ENCODE measurements at regions not wholly inside any gene's neighbourhood (a gene's known extent, or its start where the extent isn't known, plus 50 kb on each side); places are given as distances from the start of the nearest gene placed in this dataset.

- no peak for ATAC-seq
- intact Hi-C loops (cut with DNase I, micrococcal nuclease): no loop called here
Measured at GRCh38 chr7:19464241-19464640, 244.6 kb downstream of the POLR1F start.

GRCh38 chr7:19463581-19463980 lies 245.3 kb downstream of the POLR1F start:
- Histone ChIP-seq H3K4me3 (no peak overlapping the region), H3K36me3 (ENCODE audit: low read depth) (no peaks in the 10 kb centered on the region), H3K4me1 (ENCODE audit: low read depth) (no peaks in the 10 kb centered on the region), H3K9me3 (peaks cover 4% of the 10 kb centered on the region)
- no peak for TF ChIP-seq CTCF (IDR thresholded peaks at IDR 0.05)
- intact Hi-C loops (cut with DNase I, micrococcal nuclease): no loop called here
- ATAC-seq (no peak), DNase-seq (no peak)

More at GRCh38 chr7:19464241-19464640, 244.6 kb downstream of the POLR1F start:
- no peak overlapping the region for H3K4me3 ChIP-seq
- no peak for TF ChIP-seq CTCF (IDR thresholded peaks at IDR 0.05)
- DNase-seq: no peak
- H3K9me3 ChIP-seq: peaks cover 3% of the 10 kb centered on the region
- no peaks in the 10 kb centered on the region for H3K4me1 ChIP-seq (ENCODE audit: low read depth)
- no peaks in the 10 kb centered on the region for H3K36me3 ChIP-seq (ENCODE audit: low read depth)

- H3K36me3 ChIP-seq (ENCODE audit: low read depth): no peaks in the 10 kb centered on the region
- DNase-seq: no peak
- ATAC-seq: no peak
- H3K4me3 ChIP-seq: no peak overlapping the region
- TF ChIP-seq CTCF (IDR thresholded peaks at IDR 0.05): no peak
- H3K9me3 ChIP-seq: peaks cover 50% of the 10 kb centered on the region
- intact Hi-C loops (cut with DNase I, micrococcal nuclease): no loop called here
- H3K4me1 ChIP-seq (ENCODE audit: low read depth): no peaks in the 10 kb centered on the region
Measured at GRCh38 chr7:19455623-19456022, 253.2 kb downstream of the POLR1F start.

- H3K36me3 ChIP-seq (ENCODE audit: low read depth): no peaks in the 10 kb centered on the region
- H3K4me1 ChIP-seq (ENCODE audit: low read depth): no peaks in the 10 kb centered on the region
- TF ChIP-seq CTCF (IDR thresholded peaks at IDR 0.05): no peak
- DNase-seq (no peak), ATAC-seq (no peak)
- intact Hi-C loops (cut with DNase I, micrococcal nuclease): no loop called here
- no peak overlapping the region for H3K4me3 ChIP-seq
- H3K9me3 ChIP-seq: peaks cover 6% of the 10 kb centered on the region
Measured at GRCh38 chr7:19448091-19448490, 260.7 kb downstream of the POLR1F start.

- no peaks in the 10 kb centered on the region for H3K4me1 ChIP-seq (ENCODE audit: low read depth)
- intact Hi-C loops (cut with DNase I, micrococcal nuclease): no loop called here
- no peak overlapping the region for H3K4me3 ChIP-seq
- H3K36me3 ChIP-seq (ENCODE audit: low read depth): no peaks in the 10 kb centered on the region
- DNase-seq (no peak), ATAC-seq (no peak)
- H3K9me3 ChIP-seq: peaks cover 3% of the 10 kb centered on the region
- TF ChIP-seq CTCF (IDR thresholded peaks at IDR 0.05): no peak
Measured at GRCh38 chr7:19442016-19442785, 266.6 kb downstream of the POLR1F start.
